GM23338 (cell line): ENCODE measurements at regions not wholly inside any gene's neighbourhood (a gene's known extent, or its start where the extent isn't known, plus 50 kb on each side); places are given as distances from the start of the nearest gene placed in this dataset.

Experiments
- POLR2AphosphoS5 ChIP-seq: IDR thresholded peaks from 2 replicates; pipeline ENCODE4 v1.6.1; 2016; ENCODE audit warnings: antibody characterized with exemption, low read depth
- REST ChIP-seq: IDR thresholded peaks from one replicate; pipeline ENCODE4 v1.6.1; 2018; ENCODE audit warnings: antibody characterized with exemption; ENCODE audit not compliant: unreplicated experiment
- TF ChIP-seq, protein P1 (sequence below), 2 experiments: fragments of 200-600 bp in 1 of 2; sonication (generic) in 1 of 2; conservative IDR thresholded peaks; 2 replicates each; pipeline versions ENCODE4 v1.5.1 to v1.6.1; 2016 to 2017; ENCODE audit warnings: antibody characterized with exemption in 2 of 2, low read depth in 2 of 2, mild to moderate bottlenecking in 2 of 2, moderate library complexity in 1 of 2
- TF ChIP-seq, protein P2 (sequence below): fragments of 250-450 bp; sonication (Bioruptor Pico); IDR thresholded peaks from 2 replicates; pipeline ENCODE4 v1.5.0; 2020; ENCODE audit warnings: mild to moderate bottlenecking, moderate library complexity

DNA sequence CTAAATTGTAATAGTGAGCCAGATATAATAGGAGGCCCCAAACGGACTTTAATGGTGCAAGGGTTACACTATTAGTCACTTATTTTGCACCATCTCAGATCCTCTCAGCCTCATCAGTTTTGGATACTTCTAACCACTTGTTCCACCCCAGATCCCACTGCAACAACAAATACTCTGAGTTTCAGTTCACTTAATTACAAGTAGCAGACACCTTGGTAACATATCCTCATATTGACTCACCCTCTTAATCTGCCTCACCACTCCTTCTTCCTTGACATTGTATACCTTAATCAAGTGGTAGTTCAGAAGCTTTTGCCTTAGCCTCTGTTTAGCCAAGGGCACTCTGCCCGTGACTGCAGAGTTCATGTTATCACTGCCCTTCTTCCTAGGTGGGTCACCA lies 256.1 kb upstream of the UBASH3B start:
- TF ChIP-seq, protein P1, sequence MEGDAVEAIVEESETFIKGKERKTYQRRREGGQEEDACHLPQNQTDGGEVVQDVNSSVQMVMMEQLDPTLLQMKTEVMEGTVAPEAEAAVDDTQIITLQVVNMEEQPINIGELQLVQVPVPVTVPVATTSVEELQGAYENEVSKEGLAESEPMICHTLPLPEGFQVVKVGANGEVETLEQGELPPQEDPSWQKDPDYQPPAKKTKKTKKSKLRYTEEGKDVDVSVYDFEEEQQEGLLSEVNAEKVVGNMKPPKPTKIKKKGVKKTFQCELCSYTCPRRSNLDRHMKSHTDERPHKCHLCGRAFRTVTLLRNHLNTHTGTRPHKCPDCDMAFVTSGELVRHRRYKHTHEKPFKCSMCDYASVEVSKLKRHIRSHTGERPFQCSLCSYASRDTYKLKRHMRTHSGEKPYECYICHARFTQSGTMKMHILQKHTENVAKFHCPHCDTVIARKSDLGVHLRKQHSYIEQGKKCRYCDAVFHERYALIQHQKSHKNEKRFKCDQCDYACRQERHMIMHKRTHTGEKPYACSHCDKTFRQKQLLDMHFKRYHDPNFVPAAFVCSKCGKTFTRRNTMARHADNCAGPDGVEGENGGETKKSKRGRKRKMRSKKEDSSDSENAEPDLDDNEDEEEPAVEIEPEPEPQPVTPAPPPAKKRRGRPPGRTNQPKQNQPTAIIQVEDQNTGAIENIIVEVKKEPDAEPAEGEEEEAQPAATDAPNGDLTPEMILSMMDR (conservative IDR thresholded peaks at IDR 0.05; ENCODE audit: low read depth in 2 of 2): no peak
- no peak for TF ChIP-seq REST
- no peak for TF ChIP-seq POLR2AphosphoS5
- TF ChIP-seq, protein P2, sequence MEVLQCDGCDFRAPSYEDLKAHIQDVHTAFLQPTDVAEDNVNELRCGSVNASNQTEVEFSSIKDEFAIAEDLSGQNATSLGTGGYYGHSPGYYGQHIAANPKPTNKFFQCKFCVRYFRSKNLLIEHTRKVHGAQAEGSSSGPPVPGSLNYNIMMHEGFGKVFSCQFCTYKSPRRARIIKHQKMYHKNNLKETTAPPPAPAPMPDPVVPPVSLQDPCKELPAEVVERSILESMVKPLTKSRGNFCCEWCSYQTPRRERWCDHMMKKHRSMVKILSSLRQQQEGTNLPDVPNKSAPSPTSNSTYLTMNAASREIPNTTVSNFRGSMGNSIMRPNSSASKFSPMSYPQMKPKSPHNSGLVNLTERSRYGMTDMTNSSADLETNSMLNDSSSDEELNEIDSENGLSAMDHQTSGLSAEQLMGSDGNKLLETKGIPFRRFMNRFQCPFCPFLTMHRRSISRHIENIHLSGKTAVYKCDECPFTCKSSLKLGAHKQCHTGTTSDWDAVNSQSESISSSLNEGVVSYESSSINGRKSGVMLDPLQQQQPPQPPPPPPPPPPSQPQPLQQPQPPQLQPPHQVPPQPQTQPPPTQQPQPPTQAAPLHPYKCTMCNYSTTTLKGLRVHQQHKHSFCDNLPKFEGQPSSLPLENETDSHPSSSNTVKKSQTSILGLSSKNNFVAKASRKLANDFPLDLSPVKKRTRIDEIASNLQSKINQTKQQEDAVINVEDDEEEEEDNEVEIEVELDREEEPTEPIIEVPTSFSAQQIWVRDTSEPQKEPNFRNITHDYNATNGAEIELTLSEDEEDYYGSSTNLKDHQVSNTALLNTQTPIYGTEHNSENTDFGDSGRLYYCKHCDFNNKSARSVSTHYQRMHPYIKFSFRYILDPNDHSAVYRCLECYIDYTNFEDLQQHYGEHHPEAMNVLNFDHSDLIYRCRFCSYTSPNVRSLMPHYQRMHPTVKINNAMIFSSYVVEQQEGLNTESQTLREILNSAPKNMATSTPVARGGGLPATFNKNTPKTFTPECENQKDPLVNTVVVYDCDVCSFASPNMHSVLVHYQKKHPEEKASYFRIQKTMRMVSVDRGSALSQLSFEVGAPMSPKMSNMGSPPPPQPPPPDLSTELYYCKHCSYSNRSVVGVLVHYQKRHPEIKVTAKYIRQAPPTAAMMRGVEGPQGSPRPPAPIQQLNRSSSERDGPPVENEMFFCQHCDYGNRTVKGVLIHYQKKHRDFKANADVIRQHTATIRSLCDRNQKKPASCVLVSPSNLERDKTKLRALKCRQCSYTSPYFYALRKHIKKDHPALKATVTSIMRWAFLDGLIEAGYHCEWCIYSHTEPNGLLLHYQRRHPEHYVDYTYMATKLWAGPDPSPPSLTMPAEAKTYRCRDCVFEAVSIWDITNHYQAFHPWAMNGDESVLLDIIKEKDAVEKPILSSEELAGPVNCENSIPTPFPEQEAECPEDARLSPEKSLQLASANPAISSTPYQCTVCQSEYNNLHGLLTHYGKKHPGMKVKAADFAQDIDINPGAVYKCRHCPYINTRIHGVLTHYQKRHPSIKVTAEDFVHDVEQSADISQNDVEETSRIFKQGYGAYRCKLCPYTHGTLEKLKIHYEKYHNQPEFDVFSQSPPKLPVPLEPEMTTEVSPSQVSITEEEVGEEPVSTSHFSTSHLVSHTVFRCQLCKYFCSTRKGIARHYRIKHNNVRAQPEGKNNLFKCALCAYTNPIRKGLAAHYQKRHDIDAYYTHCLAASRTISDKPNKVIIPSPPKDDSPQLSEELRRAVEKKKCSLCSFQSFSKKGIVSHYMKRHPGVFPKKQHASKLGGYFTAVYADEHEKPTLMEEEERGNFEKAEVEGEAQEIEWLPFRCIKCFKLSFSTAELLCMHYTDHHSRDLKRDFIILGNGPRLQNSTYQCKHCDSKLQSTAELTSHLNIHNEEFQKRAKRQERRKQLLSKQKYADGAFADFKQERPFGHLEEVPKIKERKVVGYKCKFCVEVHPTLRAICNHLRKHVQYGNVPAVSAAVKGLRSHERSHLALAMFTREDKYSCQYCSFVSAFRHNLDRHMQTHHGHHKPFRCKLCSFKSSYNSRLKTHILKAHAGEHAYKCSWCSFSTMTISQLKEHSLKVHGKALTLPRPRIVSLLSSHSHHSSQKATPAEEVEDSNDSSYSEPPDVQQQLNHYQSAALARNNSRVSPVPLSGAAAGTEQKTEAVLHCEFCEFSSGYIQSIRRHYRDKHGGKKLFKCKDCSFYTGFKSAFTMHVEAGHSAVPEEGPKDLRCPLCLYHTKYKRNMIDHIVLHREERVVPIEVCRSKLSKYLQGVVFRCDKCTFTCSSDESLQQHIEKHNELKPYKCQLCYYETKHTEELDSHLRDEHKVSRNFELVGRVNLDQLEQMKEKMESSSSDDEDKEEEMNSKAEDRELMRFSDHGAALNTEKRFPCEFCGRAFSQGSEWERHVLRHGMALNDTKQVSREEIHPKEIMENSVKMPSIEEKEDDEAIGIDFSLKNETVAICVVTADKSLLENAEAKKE (CRISPR knock-in tag): no peak
